ENCODE measurements at regions not wholly inside any gene's neighbourhood (a gene's known extent, or its start where the extent isn't known, plus 50 kb on each side); places are given as distances from the start of the nearest gene placed in this dataset.

DNA sequence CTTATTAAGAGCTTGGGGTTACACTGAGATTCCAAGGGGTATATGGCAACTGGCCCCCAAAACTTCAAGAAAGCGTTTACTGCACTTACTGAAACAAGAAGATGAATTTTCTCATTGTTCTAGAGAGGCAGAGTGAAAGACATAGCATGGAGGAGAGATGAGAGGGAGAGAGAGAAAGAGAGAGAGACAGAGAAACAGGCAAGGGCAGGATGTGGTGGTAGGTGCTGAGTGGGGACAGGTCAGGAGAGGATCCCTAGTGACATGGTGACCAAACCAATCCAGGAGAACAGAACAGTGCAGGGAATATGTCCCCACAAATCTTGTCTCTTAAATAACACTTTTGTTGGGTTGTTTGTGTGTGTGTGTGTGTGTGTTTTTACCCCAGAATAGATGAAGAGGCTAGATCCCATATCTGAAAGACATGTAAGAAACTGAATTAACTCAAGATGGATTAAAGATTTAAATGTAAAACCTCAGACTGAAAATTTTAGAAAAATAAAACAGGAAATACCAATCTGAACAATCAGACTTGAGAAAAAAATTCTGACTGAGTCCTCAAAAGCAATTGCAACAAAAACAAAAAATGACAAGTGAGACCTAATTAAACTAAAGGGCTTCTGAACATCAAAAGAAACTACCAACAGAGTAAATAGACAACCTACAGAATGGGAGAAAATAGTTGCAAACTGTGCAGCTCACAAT, 202.2 kb downstream of the QDPR start:
- ATAC-seq (ENCODE audit: low read depth) (no peak), DNase-seq (no peak)
- H3K9me3 Mint-ChIP-seq = no peaks in the 10 kb centered on the region
- H3K27ac Mint-ChIP-seq = no peak overlapping the region
- peaks cover 2% of the 10 kb centered on the region for H3K4me1 Mint-ChIP-seq
- H3K36me3 Mint-ChIP-seq = no peaks in the 10 kb centered on the region
- POLR2A ChIA-PET = no interaction called here
- no peak overlapping the region for H3K4me3 Mint-ChIP-seq
- peaks cover 12% of the 10 kb centered on the region for H3K27me3 Mint-ChIP-seq

DNA sequence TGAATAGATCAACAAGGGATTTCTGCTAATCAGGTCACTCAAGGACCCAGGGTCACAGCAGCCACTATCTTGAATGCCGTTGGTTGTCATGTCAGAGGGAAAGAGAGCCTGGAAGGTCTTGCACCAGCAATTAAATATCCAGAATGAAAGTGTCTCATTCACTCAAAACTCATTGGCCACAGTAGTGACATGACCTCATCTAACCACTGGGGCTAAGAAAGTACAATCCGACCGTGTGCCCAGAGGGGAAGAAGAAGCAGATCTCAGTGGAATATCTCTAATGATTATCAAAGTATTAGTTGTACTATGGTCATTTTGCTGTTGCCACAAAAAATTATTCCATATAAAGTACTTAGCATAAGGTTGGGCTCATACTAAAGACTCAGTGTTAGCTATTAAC, 210.0 kb downstream of the QDPR start:
- H3K27me3 Mint-ChIP-seq = peaks cover 11% of the 10 kb centered on the region
- POLR2A ChIA-PET = no interaction called here
- no peak overlapping the region for H3K4me3 Mint-ChIP-seq
- no peak overlapping the region for H3K27ac Mint-ChIP-seq
- DNase-seq (no peak), ATAC-seq (ENCODE audit: low read depth) (no peak)
- H3K4me1 Mint-ChIP-seq = no peaks in the 10 kb centered on the region
- H3K36me3 Mint-ChIP-seq = no peaks in the 10 kb centered on the region
- no peaks in the 10 kb centered on the region for H3K9me3 Mint-ChIP-seq

DNA sequence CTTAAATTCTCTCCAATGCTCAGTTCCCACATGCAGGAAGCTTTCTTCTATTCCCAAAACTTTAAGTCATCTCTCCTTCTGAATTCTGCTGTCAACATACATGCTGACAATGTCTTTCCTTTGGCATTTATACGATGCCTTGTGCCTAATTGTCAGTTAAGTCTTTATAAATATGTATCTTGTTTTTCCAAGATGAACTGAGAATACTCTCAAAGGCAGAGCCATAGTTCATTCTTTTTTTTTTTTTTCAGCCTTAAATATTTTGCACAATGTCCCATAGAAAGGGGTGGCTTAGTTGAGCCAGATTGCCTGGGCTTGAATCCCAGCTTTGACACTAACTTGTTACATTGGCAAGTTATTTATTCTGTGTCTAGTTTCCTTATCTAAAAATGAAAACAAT, 210.6 kb downstream of the QDPR start:
- H3K4me3 Mint-ChIP-seq = no peak overlapping the region
- DNase-seq (no peak), ATAC-seq (ENCODE audit: low read depth) (no peak)
- POLR2A ChIA-PET = no interaction called here
- H3K4me1 Mint-ChIP-seq = no peaks in the 10 kb centered on the region
- peaks cover 11% of the 10 kb centered on the region for H3K27me3 Mint-ChIP-seq
- no peak overlapping the region for H3K27ac Mint-ChIP-seq
- H3K9me3 Mint-ChIP-seq = no peaks in the 10 kb centered on the region
- H3K36me3 Mint-ChIP-seq = no peaks in the 10 kb centered on the region

DNA sequence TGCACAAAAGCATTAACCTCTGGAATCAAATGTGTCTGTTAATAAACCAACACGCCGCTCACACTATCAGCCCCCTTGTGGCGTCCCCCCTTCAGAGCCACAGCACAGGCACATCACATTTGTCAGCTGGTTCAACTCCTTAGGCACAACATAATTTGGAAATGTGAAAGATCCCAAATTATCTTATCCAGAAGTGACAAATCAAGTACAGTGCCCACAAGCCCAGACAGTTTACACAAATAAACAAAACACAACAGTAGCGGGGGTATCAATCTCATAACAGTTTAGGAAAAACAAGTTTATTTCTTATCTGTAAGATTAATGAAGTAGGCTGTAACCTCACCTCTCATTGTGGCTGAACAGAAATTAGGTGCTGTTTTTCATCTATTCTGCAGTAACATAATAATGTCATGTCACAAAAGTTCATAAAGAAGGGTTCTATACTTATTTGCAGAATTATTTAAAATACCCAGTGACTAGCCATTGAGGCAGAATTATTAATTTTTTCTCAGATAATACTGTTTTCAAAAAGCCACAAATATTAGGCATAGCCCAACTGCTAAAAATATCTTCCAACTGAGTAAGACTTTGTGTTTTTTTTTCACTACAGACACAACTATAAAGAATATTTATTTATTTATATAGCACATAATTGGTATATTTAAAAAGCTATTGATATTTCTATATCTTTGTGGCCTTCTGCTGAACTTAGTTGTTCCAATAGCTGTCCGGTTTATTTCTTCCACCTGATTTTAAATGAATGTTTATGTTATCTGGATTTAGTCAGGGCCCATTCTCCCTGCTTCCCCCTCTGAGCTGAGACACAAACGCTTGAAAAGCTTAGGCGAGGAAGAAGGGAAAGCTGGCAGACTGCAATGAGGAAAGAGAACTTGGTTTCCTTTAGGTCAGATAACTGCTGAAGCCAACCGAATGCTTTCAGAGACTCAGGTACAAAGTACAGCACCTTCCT, 214.7 kb downstream of the QDPR start:
- Mint-ChIP-seq H3K4me3 (no peak overlapping the region), H3K36me3 (no peaks in the 10 kb centered on the region), H3K4me1 (no peaks in the 10 kb centered on the region), H3K27me3 (peaks cover 16% of the 10 kb centered on the region), H3K27ac (no peak overlapping the region), H3K9me3 (no peaks in the 10 kb centered on the region)
- ATAC-seq (ENCODE audit: low read depth) = no peak
- POLR2A ChIA-PET = no interaction called here
- no peak for DNase-seq

DNA sequence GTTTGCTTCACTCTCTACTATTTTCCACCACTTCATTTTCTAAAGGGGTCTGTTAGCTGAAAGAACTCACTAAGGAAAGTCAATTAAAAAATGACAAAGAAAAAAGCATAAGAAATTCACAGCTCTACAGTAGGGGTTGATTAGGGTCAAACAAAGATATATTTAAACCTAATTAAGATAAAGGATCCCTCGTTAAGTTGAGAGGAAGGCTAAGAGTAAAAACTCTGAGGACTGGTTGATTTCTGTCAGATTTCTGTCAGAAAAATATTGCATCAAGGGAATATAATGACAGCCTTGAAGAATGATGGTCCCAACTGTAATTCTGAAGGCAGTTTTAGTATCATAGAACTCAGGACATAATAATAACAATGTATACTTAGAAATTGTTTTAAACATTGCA, 218.0 kb downstream of the QDPR start:
- H3K4me1 Mint-ChIP-seq = no peaks in the 10 kb centered on the region
- H3K9me3 Mint-ChIP-seq = no peaks in the 10 kb centered on the region
- DNase-seq = no peak
- H3K27ac Mint-ChIP-seq = no peak overlapping the region
- peaks cover 16% of the 10 kb centered on the region for H3K27me3 Mint-ChIP-seq
- POLR2A ChIA-PET = no interaction called here
- no peaks in the 10 kb centered on the region for H3K36me3 Mint-ChIP-seq
- no peak overlapping the region for H3K4me3 Mint-ChIP-seq
- ATAC-seq (ENCODE audit: low read depth) = no peak

DNA sequence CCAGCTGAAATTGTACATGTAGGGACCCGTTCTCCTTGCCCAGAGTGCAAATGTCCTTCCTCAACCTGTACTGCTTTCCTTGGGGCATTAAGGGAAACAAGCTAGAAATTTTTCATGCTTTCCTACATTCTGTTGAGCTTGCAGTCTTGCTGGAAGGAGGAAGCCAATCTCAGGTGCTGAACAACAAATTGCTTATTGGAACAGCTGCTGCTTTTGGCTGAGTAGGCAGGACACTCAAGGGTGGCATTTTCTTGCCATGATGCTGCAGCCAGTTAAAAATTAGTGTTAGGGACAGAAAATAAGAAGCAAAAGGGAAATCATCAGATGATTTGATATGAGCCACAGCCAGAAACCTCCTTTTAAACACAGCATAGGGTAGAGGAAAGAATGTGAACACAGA, 223.7 kb downstream of the QDPR start:
- ATAC-seq (ENCODE audit: low read depth) (no peak), DNase-seq (no peak)
- POLR2A ChIA-PET = no interaction called here
- Mint-ChIP-seq H3K4me3 (no peak overlapping the region), H3K36me3 (no peaks in the 10 kb centered on the region), H3K27me3 (peaks cover 4% of the 10 kb centered on the region), H3K9me3 (peaks cover 2% of the 10 kb centered on the region), H3K27ac (no peak overlapping the region), H3K4me1 (no peaks in the 10 kb centered on the region)

DNA sequence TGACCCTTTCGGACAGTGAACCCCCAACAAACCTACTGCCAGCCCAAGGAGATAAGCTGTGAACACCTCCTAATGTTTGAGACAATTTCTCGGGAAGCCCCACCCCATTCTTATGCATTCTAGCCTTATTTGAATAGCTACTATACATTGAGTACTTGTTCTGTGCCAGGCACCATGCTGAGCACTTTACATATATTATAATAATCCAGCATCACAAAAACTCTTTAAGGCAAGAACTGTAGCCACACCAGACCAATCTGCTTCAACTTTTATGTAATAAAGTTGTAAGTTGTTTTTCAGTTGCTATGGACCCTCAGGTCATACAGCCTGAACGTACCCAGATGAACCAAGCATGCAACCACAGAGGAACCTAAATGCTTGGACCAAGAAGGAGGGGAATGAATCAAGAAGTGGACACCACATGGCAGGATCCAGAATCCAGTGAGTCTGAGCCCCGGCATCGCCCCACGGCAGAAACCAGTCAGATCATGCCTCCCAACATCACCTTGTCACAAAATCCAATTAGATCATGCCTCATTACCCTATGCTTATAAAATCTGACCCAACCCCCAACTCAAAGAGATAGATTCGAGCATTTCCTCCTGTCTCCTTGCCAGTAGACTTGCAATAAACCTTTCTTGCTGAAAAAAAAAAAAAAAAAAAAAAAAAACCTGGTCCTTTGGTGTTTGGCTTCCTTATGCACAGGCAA, 225.0 kb downstream of the QDPR start:
- DNase-seq (no peak), ATAC-seq (ENCODE audit: low read depth) (no peak)
- H3K4me3 Mint-ChIP-seq = no peak overlapping the region
- POLR2A ChIA-PET = no interaction called here
- H3K27me3 Mint-ChIP-seq = peaks cover 4% of the 10 kb centered on the region
- no peaks in the 10 kb centered on the region for H3K4me1 Mint-ChIP-seq
- peaks cover 2% of the 10 kb centered on the region for H3K9me3 Mint-ChIP-seq
- no peak overlapping the region for H3K27ac Mint-ChIP-seq
- no peaks in the 10 kb centered on the region for H3K36me3 Mint-ChIP-seq

DNA sequence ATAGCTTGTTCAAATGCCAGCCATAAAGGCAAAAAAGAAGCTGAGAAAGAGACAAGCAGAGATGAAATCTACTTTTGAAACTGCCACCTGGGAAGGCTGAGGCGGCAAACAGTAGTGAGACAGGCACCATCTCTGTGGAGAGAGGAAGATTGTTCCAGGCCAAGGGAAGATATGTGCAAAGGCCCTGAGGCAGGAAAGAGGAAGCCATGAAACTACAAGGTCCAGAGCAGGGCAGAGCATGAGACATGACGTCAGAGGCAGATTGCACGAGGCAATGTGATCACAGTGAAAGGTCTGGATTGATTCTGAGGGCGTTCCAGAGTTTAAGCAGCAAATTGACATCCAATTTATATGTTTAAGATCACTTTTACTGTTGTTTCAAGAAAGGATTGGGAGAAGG, 226.1 kb downstream of the QDPR start:
- POLR2A ChIA-PET = no interaction called here
- H3K4me3 Mint-ChIP-seq = no peak overlapping the region

DNA sequence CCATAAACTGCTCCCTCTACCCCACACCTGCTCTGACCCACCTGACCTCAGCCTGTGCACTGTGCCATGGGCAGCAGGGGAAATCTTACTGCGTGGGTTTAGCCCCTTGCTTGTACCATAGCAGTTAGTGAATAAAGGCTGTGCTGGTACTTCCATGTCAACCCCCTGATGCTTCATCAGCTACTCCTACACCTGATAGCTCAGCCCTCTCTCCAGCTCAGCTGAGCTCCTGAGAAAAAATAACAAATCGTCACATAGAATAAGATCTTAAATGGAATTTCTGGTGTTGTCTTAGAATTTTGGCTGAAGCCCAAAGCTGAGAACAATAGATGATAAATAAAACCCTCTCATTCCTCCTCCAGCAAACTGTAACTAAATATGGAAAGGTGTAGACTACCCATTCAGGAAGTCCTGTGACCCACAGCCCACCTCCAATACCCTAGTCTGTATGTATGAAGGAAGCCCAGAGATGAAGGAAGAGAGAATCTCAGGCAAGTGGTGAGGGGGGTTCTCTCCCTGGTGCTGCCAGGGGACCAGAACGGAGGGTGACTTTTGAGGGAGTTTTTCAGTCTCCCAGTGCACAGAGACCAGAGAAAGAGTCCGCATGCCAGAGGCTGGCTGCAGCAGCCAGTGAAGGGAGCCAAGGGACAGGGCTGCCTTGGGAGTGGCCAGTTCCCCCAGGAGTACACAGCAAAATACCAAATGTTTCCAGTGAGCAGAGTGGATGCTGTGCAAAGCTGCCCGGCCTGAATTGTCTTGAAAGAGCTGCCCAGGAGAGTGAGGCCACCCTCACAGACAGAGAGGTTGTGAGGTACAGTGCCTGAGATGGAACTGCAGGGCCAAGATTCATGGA, 227.3 kb downstream of the QDPR start:
- Mint-ChIP-seq H3K9me3 (peaks cover 2% of the 10 kb centered on the region), H3K27me3 (no peaks in the 10 kb centered on the region), H3K27ac (no peak overlapping the region), H3K4me3 (no peak overlapping the region), H3K36me3 (no peaks in the 10 kb centered on the region), H3K4me1 (no peaks in the 10 kb centered on the region)
- DNase-seq (no peak), ATAC-seq (ENCODE audit: low read depth) (no peak)
- POLR2A ChIA-PET = no interaction called here

More for the DNA sequence above, 226.1 kb downstream of the QDPR start:
- H3K27ac Mint-ChIP-seq = no peak overlapping the region
- no peaks in the 10 kb centered on the region for H3K4me1 Mint-ChIP-seq
- DNase-seq (no peak), ATAC-seq (ENCODE audit: low read depth) (no peak)
- no peaks in the 10 kb centered on the region for H3K36me3 Mint-ChIP-seq
- no peaks in the 10 kb centered on the region for H3K27me3 Mint-ChIP-seq
- peaks cover 2% of the 10 kb centered on the region for H3K9me3 Mint-ChIP-seq

DNA sequence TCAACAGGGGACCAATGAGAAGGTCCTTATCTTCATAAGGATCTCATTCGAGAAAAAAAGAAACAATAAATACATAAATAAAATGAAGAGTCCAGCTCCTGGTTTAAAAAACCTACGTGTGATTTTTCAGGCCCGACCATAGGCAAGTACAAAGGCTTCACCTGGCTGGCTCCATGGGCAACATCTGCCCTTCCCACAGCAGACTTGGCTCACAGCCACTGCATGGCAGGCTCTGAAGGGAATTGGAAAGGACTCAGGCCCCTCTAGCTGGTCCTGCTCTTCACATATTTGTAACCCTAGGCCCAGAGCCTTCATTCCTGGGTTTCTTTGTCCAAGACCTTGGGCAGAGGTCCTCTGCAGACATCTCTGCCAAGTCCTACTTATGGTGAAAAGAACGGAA, 228.1 kb downstream of the QDPR start:
- Mint-ChIP-seq H3K27ac (no peak overlapping the region), H3K4me3 (no peak overlapping the region), H3K36me3 (no peaks in the 10 kb centered on the region), H3K9me3 (peaks cover 2% of the 10 kb centered on the region), H3K27me3 (no peaks in the 10 kb centered on the region), H3K4me1 (no peaks in the 10 kb centered on the region)
- POLR2A ChIA-PET = no interaction called here
- ATAC-seq (ENCODE audit: low read depth) (no peak), DNase-seq (no peak)

DNA sequence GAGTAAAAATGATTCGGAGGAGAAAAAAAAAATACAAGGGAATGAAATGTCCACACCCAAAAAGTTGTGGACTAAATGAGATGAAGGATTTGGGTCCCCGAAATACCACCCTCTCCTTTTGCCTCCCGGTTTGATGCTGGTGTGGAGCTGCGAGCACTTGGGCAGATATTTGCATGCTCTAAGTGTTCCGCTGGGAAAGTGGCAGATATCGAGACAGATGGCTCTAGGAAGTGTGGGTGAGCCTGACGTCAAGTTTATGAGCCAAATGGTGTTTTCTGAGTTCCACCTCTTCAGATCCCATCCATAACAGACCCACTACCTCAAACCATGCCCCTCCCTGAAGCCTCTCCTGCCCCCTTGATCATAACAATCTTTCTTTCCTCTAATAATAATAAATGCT, 228.6 kb downstream of the QDPR start:
- no peak for DNase-seq
- Mint-ChIP-seq H3K4me1 (no peaks in the 10 kb centered on the region), H3K27me3 (no peaks in the 10 kb centered on the region), H3K9me3 (peaks cover 2% of the 10 kb centered on the region), H3K4me3 (no peak overlapping the region), H3K36me3 (no peaks in the 10 kb centered on the region), H3K27ac (no peak overlapping the region)
- POLR2A ChIA-PET = no interaction called here
- ATAC-seq (ENCODE audit: low read depth) = no peak

DNA sequence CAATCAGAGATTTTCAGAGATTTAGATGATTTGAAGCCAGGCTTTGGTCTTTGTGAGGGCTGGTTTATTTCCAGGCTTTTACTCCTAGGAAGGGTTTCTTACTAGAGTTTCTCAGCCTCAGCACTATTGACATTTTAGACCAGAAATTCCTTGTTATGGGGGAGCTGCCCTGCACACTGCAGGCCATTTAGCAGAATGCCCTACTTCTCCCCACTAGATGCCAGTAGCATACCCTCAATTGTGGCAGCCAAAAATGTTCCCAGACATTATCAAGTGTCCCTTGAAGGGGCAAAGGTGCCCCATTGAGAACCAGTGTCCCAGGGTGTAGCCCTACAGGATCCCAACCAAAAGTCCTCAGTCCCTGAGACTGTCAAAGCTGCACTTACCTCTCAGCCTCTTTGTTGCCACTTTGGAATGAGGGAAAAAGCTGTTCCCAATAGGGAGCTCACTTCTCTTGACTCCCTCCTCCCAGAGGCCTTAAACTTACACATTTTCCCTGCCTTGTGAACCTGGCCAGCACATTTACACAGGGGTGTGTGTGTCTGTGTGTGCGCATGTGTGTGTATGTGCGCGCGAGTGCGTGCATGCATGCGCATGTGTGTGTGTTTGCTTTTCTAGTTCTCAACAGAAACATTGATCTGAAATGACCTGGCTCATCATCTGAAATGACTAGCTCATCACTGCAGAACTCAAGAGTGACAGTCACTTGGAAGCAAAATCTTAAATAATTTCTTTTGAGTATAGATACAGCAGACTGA, 231.4 kb downstream of the QDPR start:
- no peak for DNase-seq
- Mint-ChIP-seq H3K4me1 (no peaks in the 10 kb centered on the region), H3K27me3 (peaks cover 5% of the 10 kb centered on the region), H3K9me3 (no peaks in the 10 kb centered on the region), H3K36me3 (no peaks in the 10 kb centered on the region), H3K27ac (no peak overlapping the region), H3K4me3 (no peak overlapping the region)
- no peak for ATAC-seq (ENCODE audit: low read depth)
- POLR2A ChIA-PET = interaction anchor here (0.6 kb wide), 1 partner anchor 989 kb away, joined by 5 read pairs; no protein-coding TSS in a partner anchor

Data from activated naive CD8-positive, alpha-beta T cell treated with anti-CD3 and anti-CD28 coated beads, Interleukin-2, amount 10 ng/mL, durations not matched to agents 7 days and 5 days (primary cell).